ENCODE measurements at regions not wholly inside any gene's neighbourhood (a gene's known extent, or its start where the extent isn't known, plus 50 kb on each side); places are given as distances from the start of the nearest gene placed in this dataset.

DNA sequence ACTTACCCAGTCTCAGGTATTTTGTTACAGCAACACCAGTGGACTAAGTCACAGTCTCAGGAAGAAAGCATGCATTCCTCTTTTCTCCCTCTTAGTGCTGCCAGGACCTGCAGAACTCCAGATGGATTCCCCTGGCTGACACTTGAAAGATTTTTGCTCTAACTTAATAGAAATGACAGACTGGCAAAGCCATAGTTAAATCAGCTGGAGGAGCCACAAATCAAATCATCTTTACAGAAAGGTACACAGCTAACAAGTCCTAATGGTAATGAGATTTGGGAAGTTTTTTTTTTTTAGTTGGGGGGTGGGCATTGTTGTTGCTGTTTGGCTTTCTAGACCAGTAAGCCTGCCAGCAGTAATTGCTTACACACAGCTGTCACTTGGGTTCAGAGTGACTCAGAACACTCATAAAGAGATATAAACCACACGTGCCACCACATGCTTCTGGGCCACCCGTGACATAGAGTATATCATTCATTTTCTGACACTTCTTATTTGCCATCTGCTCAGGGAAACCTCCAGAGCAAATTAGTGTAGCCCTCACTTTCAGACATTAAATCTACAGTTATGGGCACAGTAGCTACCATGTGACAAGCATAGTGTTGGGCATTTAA lies 72.4 kb downstream of the FH start:
- intact Hi-C loops (cut with micrococcal nuclease; ENCODE audit: unreplicated experiment), result no loop called here
- Mint-ChIP-seq H3K36me3 (ENCODE audit: insufficient read depth, unreplicated experiment) (no peaks in the 10 kb centered on the region), H3K4me3 (ENCODE audit: unreplicated experiment) (no peak overlapping the region)

DNA sequence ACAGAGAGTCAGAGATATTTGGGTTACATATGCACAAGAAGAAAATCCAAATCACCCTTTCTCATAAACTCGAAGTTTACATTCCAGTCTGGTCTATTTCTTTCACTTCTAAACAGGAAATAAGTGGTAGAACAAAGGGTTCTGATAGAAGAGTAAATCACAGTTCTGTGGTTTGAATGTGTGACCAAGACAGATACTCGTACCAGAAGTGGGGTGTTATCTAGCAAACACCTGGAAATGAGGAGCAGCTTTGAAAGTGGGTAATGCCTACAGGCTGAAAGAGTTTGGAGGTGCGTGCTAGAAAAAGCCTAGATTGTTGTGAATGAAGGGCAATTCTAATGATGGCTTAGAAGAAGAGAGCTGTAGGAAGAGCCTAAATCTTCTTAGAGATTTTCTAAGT lies 74.7 kb downstream of the FH start:
- Mint-ChIP-seq H3K4me3 (ENCODE audit: unreplicated experiment) (no peak overlapping the region), H3K27me3 (ENCODE audit: insufficient read depth, unreplicated experiment) (no peaks in the 10 kb centered on the region), H3K27ac (ENCODE audit: unreplicated experiment) (no peak overlapping the region), H3K36me3 (ENCODE audit: insufficient read depth, unreplicated experiment) (no peaks in the 10 kb centered on the region), H3K9me3 (ENCODE audit: unreplicated experiment) (no peaks in the 10 kb centered on the region), H3K4me1 (ENCODE audit: low read depth, unreplicated experiment) (no peaks in the 10 kb centered on the region)
- no peaks in the 10 kb centered on the region for H3K4me1 ChIP-seq
- TF ChIP-seq, protein P1, sequence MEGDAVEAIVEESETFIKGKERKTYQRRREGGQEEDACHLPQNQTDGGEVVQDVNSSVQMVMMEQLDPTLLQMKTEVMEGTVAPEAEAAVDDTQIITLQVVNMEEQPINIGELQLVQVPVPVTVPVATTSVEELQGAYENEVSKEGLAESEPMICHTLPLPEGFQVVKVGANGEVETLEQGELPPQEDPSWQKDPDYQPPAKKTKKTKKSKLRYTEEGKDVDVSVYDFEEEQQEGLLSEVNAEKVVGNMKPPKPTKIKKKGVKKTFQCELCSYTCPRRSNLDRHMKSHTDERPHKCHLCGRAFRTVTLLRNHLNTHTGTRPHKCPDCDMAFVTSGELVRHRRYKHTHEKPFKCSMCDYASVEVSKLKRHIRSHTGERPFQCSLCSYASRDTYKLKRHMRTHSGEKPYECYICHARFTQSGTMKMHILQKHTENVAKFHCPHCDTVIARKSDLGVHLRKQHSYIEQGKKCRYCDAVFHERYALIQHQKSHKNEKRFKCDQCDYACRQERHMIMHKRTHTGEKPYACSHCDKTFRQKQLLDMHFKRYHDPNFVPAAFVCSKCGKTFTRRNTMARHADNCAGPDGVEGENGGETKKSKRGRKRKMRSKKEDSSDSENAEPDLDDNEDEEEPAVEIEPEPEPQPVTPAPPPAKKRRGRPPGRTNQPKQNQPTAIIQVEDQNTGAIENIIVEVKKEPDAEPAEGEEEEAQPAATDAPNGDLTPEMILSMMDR (IDR thresholded peaks at IDR 0.05; ENCODE audit: insufficient read depth in 1 of 2, low read depth in 1 of 2, low read length in 1 of 2, severe bottlenecking in 1 of 2, unreplicated experiment in 1 of 2), result no peak
- no peak overlapping the region for H3K4me3 ChIP-seq (ENCODE audit: low read depth, low read length)
- intact Hi-C loops (cut with micrococcal nuclease; ENCODE audit: unreplicated experiment), result no loop called here
- ChIA-PET POLR2A (no interaction called here), CTCF (no interaction called here)
- no peaks in the 10 kb centered on the region for H3K27me3 ChIP-seq (replicated peaks; ENCODE audit: control insufficient read depth, insufficient read depth, low read length)
- H3K9me3 ChIP-seq, result no peaks in the 10 kb centered on the region
- BruUV-seq (replicated peaks), result no TSS peak
- no peak for DNase-seq
- no peaks in the 10 kb centered on the region for H3K36me3 ChIP-seq (ENCODE audit: control insufficient read depth, insufficient read depth, low read length)

More for the DNA sequence above, 72.4 kb downstream of the FH start:
- Histone ChIP-seq H3K9me3 (no peaks in the 10 kb centered on the region), H3K36me3 (ENCODE audit: control insufficient read depth, insufficient read depth, low read length) (no peaks in the 10 kb centered on the region), H3K4me1 (no peaks in the 10 kb centered on the region), H3K4me3 (ENCODE audit: low read depth, low read length) (no peak overlapping the region), H3K27me3 (replicated peaks; ENCODE audit: control insufficient read depth, insufficient read depth, low read length) (no peaks in the 10 kb centered on the region)
- H3K27me3 Mint-ChIP-seq (ENCODE audit: insufficient read depth, unreplicated experiment), result peaks cover 3% of the 10 kb centered on the region
- CTCF ChIA-PET, result interaction anchor here (0.6 kb wide), 1 partner anchor 17 kb away, joined by 5 read pairs; no protein-coding TSS in a partner anchor
- H3K27ac Mint-ChIP-seq (ENCODE audit: unreplicated experiment), result no peak overlapping the region
- TF ChIP-seq, protein P1 (IDR thresholded peaks at IDR 0.05; ENCODE audit: insufficient read depth in 1 of 2, low read depth in 1 of 2, low read length in 1 of 2, severe bottlenecking in 1 of 2, unreplicated experiment in 1 of 2), result no peak
- POLR2A ChIA-PET, result no interaction called here
- no TSS peak for BruUV-seq (replicated peaks)
- no peaks in the 10 kb centered on the region for H3K4me1 Mint-ChIP-seq (ENCODE audit: low read depth, unreplicated experiment)
- no peak for DNase-seq
- no peaks in the 10 kb centered on the region for H3K9me3 Mint-ChIP-seq (ENCODE audit: unreplicated experiment)

DNA sequence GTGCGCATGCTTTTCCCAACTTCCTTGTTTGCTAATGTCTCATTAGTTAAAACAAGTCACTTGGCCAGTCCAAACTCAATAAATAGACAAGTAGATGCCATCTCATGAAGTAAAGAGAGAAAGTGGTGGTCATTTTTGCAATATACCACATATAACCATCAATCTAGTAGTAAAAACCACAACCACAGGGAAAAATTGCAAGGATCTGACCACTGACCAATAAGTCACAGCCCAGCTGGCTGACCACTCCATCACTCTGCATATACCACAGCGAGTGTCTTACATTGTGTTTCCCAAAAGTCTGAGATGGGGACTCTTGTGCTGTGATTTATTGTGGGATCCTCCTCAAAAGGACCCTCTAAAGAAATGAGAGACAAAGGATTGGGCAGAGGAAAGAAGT lies 76.0 kb downstream of the FH start:
- no TSS peak for BruUV-seq (replicated peaks)
- POLR2A ChIA-PET, result no interaction called here

More for the DNA sequence above, 76.0 kb downstream of the FH start:
- no peaks in the 10 kb centered on the region for H3K27me3 ChIP-seq (replicated peaks; ENCODE audit: control insufficient read depth, insufficient read depth, low read length)
- no peak for DNase-seq
- intact Hi-C loops (cut with micrococcal nuclease; ENCODE audit: unreplicated experiment), result no loop called here
- Mint-ChIP-seq H3K4me3 (ENCODE audit: unreplicated experiment) (no peak overlapping the region), H3K27ac (ENCODE audit: unreplicated experiment) (no peak overlapping the region), H3K9me3 (ENCODE audit: unreplicated experiment) (no peaks in the 10 kb centered on the region), H3K27me3 (ENCODE audit: insufficient read depth, unreplicated experiment) (no peaks in the 10 kb centered on the region), H3K4me1 (ENCODE audit: low read depth, unreplicated experiment) (no peaks in the 10 kb centered on the region), H3K36me3 (ENCODE audit: insufficient read depth, unreplicated experiment) (no peaks in the 10 kb centered on the region)
- H3K4me3 ChIP-seq (ENCODE audit: low read depth, low read length), result no peak overlapping the region
- no peaks in the 10 kb centered on the region for H3K9me3 ChIP-seq
- no peaks in the 10 kb centered on the region for H3K36me3 ChIP-seq (ENCODE audit: control insufficient read depth, insufficient read depth, low read length)
- no peaks in the 10 kb centered on the region for H3K4me1 ChIP-seq
- TF ChIP-seq, protein P1 (IDR thresholded peaks at IDR 0.05; ENCODE audit: insufficient read depth in 1 of 2, low read depth in 1 of 2, low read length in 1 of 2, severe bottlenecking in 1 of 2, unreplicated experiment in 1 of 2), result no peak
- CTCF ChIA-PET, result no interaction called here
